ENCODE measurements at regions not wholly inside any gene's neighbourhood (a gene's known extent, or its start where the extent isn't known, plus 50 kb on each side); places are given as distances from the start of the nearest gene placed in this dataset.
A peak's percentile ranks its signal among the peaks of the same experiment; 100 is the strongest.

DNA sequence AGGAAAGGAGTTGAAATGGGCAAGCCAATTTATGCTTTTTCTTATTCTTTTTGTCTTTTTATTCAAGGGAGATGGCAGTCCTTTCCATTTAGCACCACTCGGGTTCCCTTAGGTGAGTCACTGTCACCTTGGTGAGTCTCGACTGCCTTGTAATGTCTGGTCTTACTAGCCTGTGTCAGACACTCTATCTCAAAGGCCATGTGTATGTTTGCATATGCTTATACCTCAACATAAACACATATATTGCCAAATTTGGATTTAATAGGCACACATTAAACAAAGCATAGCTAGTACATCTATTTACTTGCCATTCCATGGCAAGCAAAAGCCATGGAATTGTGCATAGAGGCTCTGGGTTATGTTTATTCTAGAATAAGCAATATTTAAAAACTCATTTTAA lies 624.9 kb upstream of the FOXG1 start:
- Histone ChIP-seq H3K9me3 (ENCODE audit: low read depth, low read length, poor library complexity, severe bottlenecking) (peaks cover 10% of the 10 kb centered on the region), H3K4me1 (ENCODE audit: insufficient read depth, low read length, poor library complexity, severe bottlenecking) (no peaks in the 10 kb centered on the region), H3K4me3 (ENCODE audit: low read depth, low read length, poor library complexity, severe bottlenecking) (no peak overlapping the region), H3K27me3 (replicated peaks; ENCODE audit: insufficient read depth, low read depth, low read length, poor library complexity) (no peaks in the 10 kb centered on the region), H3K27ac (ENCODE audit: low read depth, low read length, poor library complexity, severe bottlenecking) (no peak overlapping the region), H3K36me3 (ENCODE audit: insufficient read depth, low read length, poor library complexity, severe bottlenecking) (no peaks in the 10 kb centered on the region)
- ChIA-PET CTCF (interaction anchor here (0.7 kb wide), 1 partner anchor 522 kb away, joined by 3 read pairs; no protein-coding TSS in a partner anchor), POLR2A (ENCODE audit: low non-redundant PET) (no interaction called here)
- no peak for DNase-seq (ENCODE audit: low spot score)
- BruUV-seq (replicated peaks) = no TSS peak
- TF ChIP-seq, protein P1, sequence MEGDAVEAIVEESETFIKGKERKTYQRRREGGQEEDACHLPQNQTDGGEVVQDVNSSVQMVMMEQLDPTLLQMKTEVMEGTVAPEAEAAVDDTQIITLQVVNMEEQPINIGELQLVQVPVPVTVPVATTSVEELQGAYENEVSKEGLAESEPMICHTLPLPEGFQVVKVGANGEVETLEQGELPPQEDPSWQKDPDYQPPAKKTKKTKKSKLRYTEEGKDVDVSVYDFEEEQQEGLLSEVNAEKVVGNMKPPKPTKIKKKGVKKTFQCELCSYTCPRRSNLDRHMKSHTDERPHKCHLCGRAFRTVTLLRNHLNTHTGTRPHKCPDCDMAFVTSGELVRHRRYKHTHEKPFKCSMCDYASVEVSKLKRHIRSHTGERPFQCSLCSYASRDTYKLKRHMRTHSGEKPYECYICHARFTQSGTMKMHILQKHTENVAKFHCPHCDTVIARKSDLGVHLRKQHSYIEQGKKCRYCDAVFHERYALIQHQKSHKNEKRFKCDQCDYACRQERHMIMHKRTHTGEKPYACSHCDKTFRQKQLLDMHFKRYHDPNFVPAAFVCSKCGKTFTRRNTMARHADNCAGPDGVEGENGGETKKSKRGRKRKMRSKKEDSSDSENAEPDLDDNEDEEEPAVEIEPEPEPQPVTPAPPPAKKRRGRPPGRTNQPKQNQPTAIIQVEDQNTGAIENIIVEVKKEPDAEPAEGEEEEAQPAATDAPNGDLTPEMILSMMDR (conservative IDR thresholded peaks at IDR 0.05; ENCODE audit: low read depth, low read length) = no peak
- no peak for TF ChIP-seq EZH2 (IDR thresholded peaks at IDR 0.05; ENCODE audit: borderline replicate concordance, low read depth, low read length, poor library complexity, severe bottlenecking)
- intact Hi-C loops (cut with micrococcal nuclease; ENCODE audit: unreplicated experiment) = no loop called here

- H3K27me3 ChIP-seq (replicated peaks; ENCODE audit: insufficient read depth, low read depth, low read length, poor library complexity) = no peaks in the 10 kb centered on the region
- intact Hi-C loops (cut with micrococcal nuclease; ENCODE audit: unreplicated experiment) = no loop called here
- ChIA-PET POLR2A (ENCODE audit: low non-redundant PET) (no interaction called here), CTCF (interaction anchor here (0.7 kb wide), 1 partner anchor 523 kb away, joined by 3 read pairs; no protein-coding TSS in a partner anchor)
- no peak overlapping the region for H3K4me3 ChIP-seq (ENCODE audit: low read depth, low read length, poor library complexity, severe bottlenecking)
- TF ChIP-seq, protein P1 (conservative IDR thresholded peaks at IDR 0.05; ENCODE audit: low read depth, low read length) = peak; percentile 32; the same call in 1 of the 2 replicates
- no peak for TF ChIP-seq EZH2 (IDR thresholded peaks at IDR 0.05; ENCODE audit: borderline replicate concordance, low read depth, low read length, poor library complexity, severe bottlenecking)
- H3K36me3 ChIP-seq (ENCODE audit: insufficient read depth, low read length, poor library complexity, severe bottlenecking) = no peaks in the 10 kb centered on the region
- peaks cover 10% of the 10 kb centered on the region for H3K9me3 ChIP-seq (ENCODE audit: low read depth, low read length, poor library complexity, severe bottlenecking)
- no peaks in the 10 kb centered on the region for H3K4me1 ChIP-seq (ENCODE audit: insufficient read depth, low read length, poor library complexity, severe bottlenecking)
- no TSS peak for BruUV-seq (replicated peaks)
- peak; percentile 2 for DNase-seq (ENCODE audit: low spot score)
- no peak overlapping the region for H3K27ac ChIP-seq (ENCODE audit: low read depth, low read length, poor library complexity, severe bottlenecking)
These were observed 624.1 kb upstream of the FOXG1 start for GRCh38 chr14:28142400-28143015.

DNA sequence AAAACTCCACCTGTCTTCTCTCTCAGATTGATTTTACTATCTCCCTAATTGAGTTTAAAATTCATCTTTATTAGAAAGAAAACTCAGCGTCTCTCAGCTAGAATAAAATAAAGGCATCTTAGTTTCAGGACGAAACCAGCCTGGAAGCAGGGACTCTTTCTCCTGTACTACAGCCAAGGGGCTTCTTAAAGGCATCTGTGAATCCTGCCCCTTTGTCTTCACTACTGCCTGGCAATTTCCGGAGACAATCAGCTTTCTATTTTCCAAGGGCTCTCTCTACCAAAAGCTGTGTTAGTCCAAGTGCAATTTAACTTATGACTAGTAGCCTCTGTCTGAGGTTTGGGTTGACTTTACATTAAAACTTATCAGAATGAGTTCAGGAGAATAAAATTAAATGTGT lies 623.3 kb upstream of the FOXG1 start:
- POLR2A ChIA-PET (ENCODE audit: low non-redundant PET) = no interaction called here
- no peak overlapping the region for H3K4me3 ChIP-seq (ENCODE audit: low read depth, low read length, poor library complexity, severe bottlenecking)
- no peaks in the 10 kb centered on the region for H3K36me3 ChIP-seq (ENCODE audit: insufficient read depth, low read length, poor library complexity, severe bottlenecking)
- no peak for DNase-seq (ENCODE audit: low spot score)
- H3K9me3 ChIP-seq (ENCODE audit: low read depth, low read length, poor library complexity, severe bottlenecking) = peaks cover 3% of the 10 kb centered on the region
- intact Hi-C loops (cut with micrococcal nuclease; ENCODE audit: unreplicated experiment) = no loop called here
- H3K27ac ChIP-seq (ENCODE audit: low read depth, low read length, poor library complexity, severe bottlenecking) = no peak overlapping the region
- CTCF ChIA-PET = no interaction called here
- no TSS peak for BruUV-seq (replicated peaks)
- TF ChIP-seq EZH2 (IDR thresholded peaks at IDR 0.05; ENCODE audit: borderline replicate concordance, low read depth, low read length, poor library complexity, severe bottlenecking) = no peak
- TF ChIP-seq, protein P1 (conservative IDR thresholded peaks at IDR 0.05; ENCODE audit: low read depth, low read length) = no peak
- no peaks in the 10 kb centered on the region for H3K27me3 ChIP-seq (replicated peaks; ENCODE audit: insufficient read depth, low read depth, low read length, poor library complexity)
- no peaks in the 10 kb centered on the region for H3K4me1 ChIP-seq (ENCODE audit: insufficient read depth, low read length, poor library complexity, severe bottlenecking)

Data from A673 (cell line).